Glutamatergic neuron (in vitro differentiated cells): ENCODE measurements at regions not wholly inside any gene's neighbourhood (a gene's known extent, or its start where the extent isn't known, plus 50 kb on each side); places are given as distances from the start of the nearest gene placed in this dataset.

Source experiments
- DNase-seq: peaks from one replicate; pipeline ENCODE4 v3.0.0; 2022
- H3K27ac Mint-ChIP-seq: one replicate; pipeline ENCODE4 v1.8.0; 2020; ENCODE audit warnings: mild to moderate bottlenecking, mixed read lengths, inconsistent platforms; ENCODE audit not compliant: unreplicated experiment
- H3K27me3 Mint-ChIP-seq: one replicate; pipeline ENCODE4 v1.8.0; 2020; ENCODE audit warnings: mild to moderate bottlenecking, moderate library complexity, mixed read lengths, inconsistent platforms; ENCODE audit not compliant: unreplicated experiment
- H3K36me3 Mint-ChIP-seq: one replicate; pipeline ENCODE4 v1.8.0; 2020; ENCODE audit warnings: mild to moderate bottlenecking, mixed read lengths, inconsistent platforms; ENCODE audit not compliant: unreplicated experiment
- H3K4me1 Mint-ChIP-seq: one replicate; pipeline ENCODE4 v1.8.0; 2020; ENCODE audit warnings: mild to moderate bottlenecking, low read depth, mixed read lengths, inconsistent platforms; ENCODE audit not compliant: unreplicated experiment
- H3K4me3 Mint-ChIP-seq: one replicate; pipeline ENCODE4 v1.8.0; 2020; ENCODE audit warnings: mild to moderate bottlenecking, mixed read lengths, inconsistent platforms; ENCODE audit not compliant: unreplicated experiment
- H3K9me3 Mint-ChIP-seq: one replicate; pipeline ENCODE4 v1.8.0; 2020; ENCODE audit warnings: mild to moderate bottlenecking, moderate library complexity, mixed read lengths, inconsistent platforms; ENCODE audit not compliant: unreplicated experiment
- TF ChIP-seq, protein P1 (sequence below): fragments of 200-600 bp; sonication (generic); IDR thresholded peaks from one replicate; pipeline ENCODE4 v1.5.0; 2021; ENCODE audit not compliant: partially characterized antibody, unreplicated experiment

DNA sequence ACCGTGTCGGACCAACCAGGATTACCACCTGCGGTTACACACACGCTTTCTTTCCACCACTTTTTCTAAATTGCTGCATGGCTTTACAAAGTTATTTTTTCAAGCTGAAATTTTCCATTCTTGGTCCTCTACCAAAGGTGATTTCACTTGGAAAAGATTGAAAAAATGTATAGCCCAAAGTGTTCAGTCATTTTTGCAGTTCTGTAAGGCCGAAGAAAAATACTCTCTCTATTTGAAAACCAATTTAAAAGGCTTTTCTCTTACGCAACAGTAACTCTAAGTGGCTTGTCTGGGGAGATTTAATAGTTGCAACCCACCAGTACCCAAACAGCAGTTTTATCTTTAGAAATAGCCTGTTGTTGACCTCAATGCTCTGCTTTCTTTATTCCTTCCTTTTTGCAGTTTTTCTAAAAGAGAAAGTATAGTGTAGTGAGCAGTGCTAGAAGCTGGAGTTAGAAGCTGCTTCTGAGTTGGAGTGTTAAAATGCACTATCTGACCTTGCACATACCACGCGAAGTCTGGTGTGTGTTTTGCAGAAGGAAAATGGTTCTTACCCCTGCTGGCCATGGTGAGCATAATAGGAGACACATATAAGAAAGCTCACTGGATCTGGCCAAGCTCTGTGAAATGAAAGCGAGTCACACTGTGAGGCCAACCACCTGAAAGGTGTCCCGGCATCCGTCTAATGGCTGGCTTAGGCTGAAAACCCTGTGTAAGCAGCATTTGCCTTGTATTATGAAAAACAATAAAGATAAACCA is 201.0 kb upstream of the ADRA1D start:
- H3K4me3 Mint-ChIP-seq, result no peak overlapping the region
- DNase-seq, result no peak
- no peaks in the 10 kb centered on the region for H3K9me3 Mint-ChIP-seq
- H3K27me3 Mint-ChIP-seq, result no peaks in the 10 kb centered on the region
- TF ChIP-seq, protein P1, sequence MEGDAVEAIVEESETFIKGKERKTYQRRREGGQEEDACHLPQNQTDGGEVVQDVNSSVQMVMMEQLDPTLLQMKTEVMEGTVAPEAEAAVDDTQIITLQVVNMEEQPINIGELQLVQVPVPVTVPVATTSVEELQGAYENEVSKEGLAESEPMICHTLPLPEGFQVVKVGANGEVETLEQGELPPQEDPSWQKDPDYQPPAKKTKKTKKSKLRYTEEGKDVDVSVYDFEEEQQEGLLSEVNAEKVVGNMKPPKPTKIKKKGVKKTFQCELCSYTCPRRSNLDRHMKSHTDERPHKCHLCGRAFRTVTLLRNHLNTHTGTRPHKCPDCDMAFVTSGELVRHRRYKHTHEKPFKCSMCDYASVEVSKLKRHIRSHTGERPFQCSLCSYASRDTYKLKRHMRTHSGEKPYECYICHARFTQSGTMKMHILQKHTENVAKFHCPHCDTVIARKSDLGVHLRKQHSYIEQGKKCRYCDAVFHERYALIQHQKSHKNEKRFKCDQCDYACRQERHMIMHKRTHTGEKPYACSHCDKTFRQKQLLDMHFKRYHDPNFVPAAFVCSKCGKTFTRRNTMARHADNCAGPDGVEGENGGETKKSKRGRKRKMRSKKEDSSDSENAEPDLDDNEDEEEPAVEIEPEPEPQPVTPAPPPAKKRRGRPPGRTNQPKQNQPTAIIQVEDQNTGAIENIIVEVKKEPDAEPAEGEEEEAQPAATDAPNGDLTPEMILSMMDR, result no peak
- no peaks in the 10 kb centered on the region for H3K4me1 Mint-ChIP-seq
- H3K27ac Mint-ChIP-seq, result no peak overlapping the region
- no peaks in the 10 kb centered on the region for H3K36me3 Mint-ChIP-seq

DNA sequence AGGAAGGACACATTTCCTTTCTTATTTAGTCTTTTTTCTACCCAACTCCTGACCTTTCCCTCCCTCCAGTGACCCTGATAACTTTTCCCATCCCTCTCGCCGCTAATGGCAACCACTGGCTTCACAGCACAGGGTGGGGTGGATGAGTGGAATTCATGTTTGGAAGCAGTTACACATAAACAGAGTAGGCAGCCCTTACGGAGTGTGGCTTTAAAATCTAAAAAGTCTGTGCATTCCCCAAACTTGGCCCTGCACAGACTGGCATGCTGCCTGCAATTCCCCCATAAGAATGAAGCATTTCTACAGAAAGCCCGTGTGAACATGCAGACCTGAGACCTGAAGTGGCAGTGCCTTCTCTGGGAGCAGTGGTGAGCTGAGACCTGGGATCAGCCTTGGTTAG is 196.7 kb upstream of the ADRA1D start:
- no peak overlapping the region for H3K27ac Mint-ChIP-seq
- no peak overlapping the region for H3K4me3 Mint-ChIP-seq
- no peaks in the 10 kb centered on the region for H3K4me1 Mint-ChIP-seq
- TF ChIP-seq, protein P1, result no peak
- no peak for DNase-seq
- H3K9me3 Mint-ChIP-seq, result no peaks in the 10 kb centered on the region
- H3K36me3 Mint-ChIP-seq, result no peaks in the 10 kb centered on the region
- no peaks in the 10 kb centered on the region for H3K27me3 Mint-ChIP-seq

DNA sequence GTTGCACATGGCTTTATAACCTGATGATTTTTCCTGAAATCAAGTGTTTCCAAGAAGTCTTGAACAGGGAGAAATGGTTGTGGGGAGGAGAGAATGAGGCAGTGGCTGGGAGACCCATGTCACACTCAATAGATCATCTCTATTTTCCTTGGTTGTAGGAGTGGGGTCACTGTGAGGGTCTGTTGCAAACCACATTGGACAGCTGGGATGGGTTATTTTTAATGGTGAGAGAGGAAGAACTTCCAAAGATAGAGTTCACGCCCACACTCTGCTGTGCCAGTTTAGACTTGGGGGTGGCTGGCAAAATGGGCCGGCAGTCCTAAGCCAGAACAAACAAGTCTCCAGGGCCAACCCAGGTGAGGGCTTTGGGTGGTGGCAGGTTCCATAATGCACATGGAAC is 196.2 kb upstream of the ADRA1D start:
- Mint-ChIP-seq H3K27me3 (no peaks in the 10 kb centered on the region), H3K36me3 (no peaks in the 10 kb centered on the region), H3K9me3 (no peaks in the 10 kb centered on the region), H3K27ac (no peak overlapping the region), H3K4me3 (no peak overlapping the region), H3K4me1 (no peaks in the 10 kb centered on the region)
- DNase-seq, result no peak
- TF ChIP-seq, protein P1, result no peak

- no peaks in the 10 kb centered on the region for H3K9me3 Mint-ChIP-seq
- no peaks in the 10 kb centered on the region for H3K4me1 Mint-ChIP-seq
- no peak for DNase-seq
- H3K4me3 Mint-ChIP-seq, result no peak overlapping the region
- TF ChIP-seq, protein P1, result no peak
- H3K27me3 Mint-ChIP-seq, result no peaks in the 10 kb centered on the region
- no peaks in the 10 kb centered on the region for H3K36me3 Mint-ChIP-seq
- H3K27ac Mint-ChIP-seq, result no peak overlapping the region
These were observed 195.3 kb upstream of the ADRA1D start for GRCh38 chr20:4444404-4444803.

DNA sequence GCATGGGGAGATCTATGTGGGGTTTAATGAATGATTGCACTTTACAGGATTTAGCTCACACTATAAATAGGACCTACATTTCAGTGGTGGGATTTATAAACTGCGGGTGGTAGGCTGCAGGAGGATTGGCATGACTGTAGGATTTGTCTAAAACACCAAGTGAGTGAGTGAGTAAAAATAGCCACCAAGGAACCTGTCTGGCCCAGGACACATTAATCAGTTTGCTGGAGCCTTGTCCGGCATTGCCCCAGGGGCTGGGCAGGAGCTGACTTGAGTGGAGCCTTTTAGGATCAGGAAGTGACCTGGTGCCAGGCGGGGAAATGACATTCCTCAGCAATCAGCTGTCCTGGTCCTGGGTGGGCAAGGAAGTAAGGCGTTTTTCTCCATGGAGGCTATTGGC is 193.9 kb upstream of the ADRA1D start:
- H3K4me1 Mint-ChIP-seq, result no peaks in the 10 kb centered on the region
- no peak overlapping the region for H3K4me3 Mint-ChIP-seq
- TF ChIP-seq, protein P1, result no peak

More for the DNA sequence above, 193.9 kb upstream of the ADRA1D start:
- H3K9me3 Mint-ChIP-seq, result no peaks in the 10 kb centered on the region
- H3K27ac Mint-ChIP-seq, result no peak overlapping the region
- no peaks in the 10 kb centered on the region for H3K36me3 Mint-ChIP-seq
- H3K27me3 Mint-ChIP-seq, result no peaks in the 10 kb centered on the region
- DNase-seq, result no peak
